H9 (cell line): ENCODE measurements at regions not wholly inside any gene's neighbourhood (a gene's known extent, or its start where the extent isn't known, plus 50 kb on each side); places are given as distances from the start of the nearest gene placed in this dataset.

ENCODE experiments used
- DNase-seq: peaks from one replicate; pipeline ENCODE4 v3.0.0-alpha.2; 2017
- H2AFZ ChIP-seq: one replicate; pipeline ENCODE4 v1.6.1; 2013; ENCODE audit warnings: mild to moderate bottlenecking, low read length, control low read depth, moderate library complexity
- H2AK5ac ChIP-seq: 2 replicates; pipeline ENCODE4 v1.6.1; 2013; ENCODE audit warnings: low read length, control low read depth, mixed read lengths; ENCODE audit not compliant: insufficient read length
- H2BK120ac ChIP-seq: one replicate; pipeline ENCODE4 v1.6.1; 2013; ENCODE audit warnings: low read depth, mild to moderate bottlenecking, low read length, control low read depth, inconsistent platforms; ENCODE audit not compliant: poor library complexity, severe bottlenecking
- H2BK12ac ChIP-seq: 2 replicates; pipeline ENCODE4 v1.6.1; 2013; ENCODE audit warnings: low read length, control low read depth, mixed read lengths, low read depth; ENCODE audit not compliant: insufficient read length
- H2BK15ac ChIP-seq: 2 replicates; pipeline ENCODE4 v1.6.1; 2013; ENCODE audit warnings: low read depth, low read length, control low read depth
- H2BK20ac ChIP-seq: one replicate; pipeline ENCODE4 v1.6.1; 2013; ENCODE audit warnings: low read depth, mild to moderate bottlenecking, low read length, control low read depth, inconsistent platforms; ENCODE audit not compliant: poor library complexity, severe bottlenecking
- H2BK5ac ChIP-seq: 2 replicates; pipeline ENCODE4 v1.6.1; 2013; ENCODE audit warnings: low read length, control low read depth, mixed read lengths; ENCODE audit not compliant: insufficient read length
- H3K14ac ChIP-seq: 2 replicates; pipeline ENCODE4 v1.6.1; 2013; ENCODE audit warnings: low read length, control low read depth; ENCODE audit not compliant: insufficient read depth
- H3K18ac ChIP-seq: 2 replicates; pipeline ENCODE4 v1.6.1; 2013; ENCODE audit warnings: low read depth, mild to moderate bottlenecking, mixed read lengths, low read length, control low read depth; ENCODE audit not compliant: insufficient read length
- H3K23ac ChIP-seq: 2 replicates; pipeline ENCODE4 v1.6.1; 2013; ENCODE audit warnings: low read length, control low read depth, mixed read lengths, low read depth; ENCODE audit not compliant: insufficient read length
- H3K23me2 ChIP-seq: 2 replicates; pipeline ENCODE4 v1.6.1; 2013; ENCODE audit warnings: low read depth, mild to moderate bottlenecking, mixed read lengths, low read length, control low read depth; ENCODE audit not compliant: insufficient read length, poor library complexity, severe bottlenecking
- H3K27ac ChIP-seq: 2 replicates; pipeline ENCODE4 v1.5.1; 2013; ENCODE audit warnings: low read length, control low read depth, mixed read lengths, low read depth; ENCODE audit not compliant: insufficient read length
- H3K27me3 ChIP-seq: 2 replicates; pipeline ENCODE4 v1.6.1; 2013; ENCODE audit warnings: low read length, control low read depth, inconsistent platforms; ENCODE audit not compliant: insufficient read depth
- H3K4ac ChIP-seq: 2 replicates; pipeline ENCODE4 v1.6.1; 2013; ENCODE audit warnings: low read depth, mild to moderate bottlenecking, control low read depth, inconsistent platforms, low read length, moderate library complexity
- H3K4me1 ChIP-seq: 2 replicates; pipeline ENCODE4 v1.6.1; 2013; ENCODE audit warnings: low read length, control low read depth, inconsistent platforms; ENCODE audit not compliant: insufficient read depth
- H3K4me2 ChIP-seq: 2 replicates; pipeline ENCODE4 v1.6.1; 2013; ENCODE audit warnings: low read length, control low read depth, mixed read lengths; ENCODE audit not compliant: insufficient read length, insufficient read depth
- H3K56ac ChIP-seq: 2 replicates; pipeline ENCODE4 v1.6.1; 2013; ENCODE audit warnings: low read depth, mild to moderate bottlenecking, mixed read lengths, low read length, control low read depth; ENCODE audit not compliant: insufficient read length
- H3K79me1 ChIP-seq: 2 replicates; pipeline ENCODE4 v1.6.1; 2013; ENCODE audit warnings: low read depth, mild to moderate bottlenecking, moderate library complexity, low read length, control low read depth, inconsistent platforms; ENCODE audit not compliant: insufficient read depth, poor library complexity, severe bottlenecking
- H3K79me2 ChIP-seq: 2 replicates; pipeline ENCODE4 v1.6.1; 2013; ENCODE audit warnings: low read length, control low read depth, inconsistent platforms; ENCODE audit not compliant: insufficient read depth
- H3K9ac ChIP-seq: 2 replicates; pipeline ENCODE4 v1.6.1; 2013; ENCODE audit warnings: low read length, control low read depth, mixed read lengths; ENCODE audit not compliant: insufficient read length; ENCODE audit errors: extremely low read depth
- H3K9me3 ChIP-seq: one replicate; pipeline ENCODE4 v1.6.1; 2013; ENCODE audit warnings: low read depth, low read length, inconsistent platforms; ENCODE audit not compliant: control insufficient read depth
- H3T11ph ChIP-seq: one replicate; pipeline ENCODE4 v1.6.1; 2013; ENCODE audit warnings: mild to moderate bottlenecking, low read length, control low read depth, inconsistent platforms
- H4K20me1 ChIP-seq: one replicate; pipeline ENCODE4 v1.6.1; 2013; ENCODE audit not compliant: control insufficient read depth, insufficient read length, insufficient read depth
- H4K5ac ChIP-seq: 2 replicates; pipeline ENCODE4 v1.6.1; 2013; ENCODE audit warnings: low read depth, mild to moderate bottlenecking, mixed read lengths, low read length, control low read depth; ENCODE audit not compliant: insufficient read length
- H4K8ac ChIP-seq: replicated peaks from 2 replicates; pipeline ENCODE4 v1.6.1; 2013; ENCODE audit warnings: low read length, control low read depth, mixed read lengths, low read depth; ENCODE audit not compliant: insufficient read length
- H4K91ac ChIP-seq: 2 replicates; pipeline ENCODE4 v1.6.1; 2013; ENCODE audit warnings: low read depth, mild to moderate bottlenecking, moderate library complexity, mixed read lengths, low read length, control low read depth; ENCODE audit not compliant: insufficient read length
- H3K27ac Mint-ChIP-seq, 3 experiments: 2 replicates in 2 of 3; 3 replicates in 1 of 3; pipeline ENCODE4 v1.8.0; 2020 to 2021; ENCODE audit warnings: mixed read lengths in 3 of 3, mild to moderate bottlenecking in 1 of 3, moderate library complexity in 1 of 3
- H3K27me3 Mint-ChIP-seq: 2 replicates; pipeline ENCODE4 v1.8.0; 2021; ENCODE audit warnings: low read depth, mild to moderate bottlenecking, moderate library complexity, mixed read lengths
- H3K36me3 Mint-ChIP-seq, 3 experiments: 2 replicates in 2 of 3; 3 replicates in 1 of 3; pipeline ENCODE4 v1.8.0; 2020 to 2021; ENCODE audit warnings: low read depth in 3 of 3, mixed read lengths in 3 of 3; ENCODE audit not compliant: insufficient read depth in 1 of 3
- H3K4me1 Mint-ChIP-seq, 2 experiments: 2 replicates each; pipeline ENCODE4 v1.8.0; 2020; ENCODE audit warnings: mixed read lengths in 2 of 2
- H3K4me3 Mint-ChIP-seq, 2 experiments: 2 replicates in 1 of 2; 3 replicates in 1 of 2; pipeline ENCODE4 v1.8.0; 2020 to 2021; ENCODE audit warnings: mild to moderate bottlenecking in 2 of 2, mixed read lengths in 2 of 2, moderate library complexity in 1 of 2
- H3K9me3 Mint-ChIP-seq, 2 experiments: 2 replicates in 1 of 2; 3 replicates in 1 of 2; pipeline ENCODE4 v1.8.0; 2020; ENCODE audit warnings: mild to moderate bottlenecking in 2 of 2, mixed read lengths in 2 of 2, moderate library complexity in 1 of 2
- WGBS: extraction: QIAGEN DNeasy Blood & Tissue Kit; methylation state at CpG from one replicate; pipeline ENCODE4 v1.1.7; 2013; ENCODE audit warnings: missing lambda C conversion rate, low lambda C conversion rate, mixed read lengths; ENCODE audit not compliant: insufficient read length; ENCODE audit errors: extremely low coverage; 5-methylcytosine and 5-hydroxymethylcytosine counted together
- TF ChIP-seq, protein P1 (sequence below): fragments of 200-600 bp; sonication (generic); conservative IDR thresholded peaks from 3 replicates; pipeline ENCODE4 v1.8.0; 2021; ENCODE audit warnings: antibody characterized with exemption, mild to moderate bottlenecking

DNA sequence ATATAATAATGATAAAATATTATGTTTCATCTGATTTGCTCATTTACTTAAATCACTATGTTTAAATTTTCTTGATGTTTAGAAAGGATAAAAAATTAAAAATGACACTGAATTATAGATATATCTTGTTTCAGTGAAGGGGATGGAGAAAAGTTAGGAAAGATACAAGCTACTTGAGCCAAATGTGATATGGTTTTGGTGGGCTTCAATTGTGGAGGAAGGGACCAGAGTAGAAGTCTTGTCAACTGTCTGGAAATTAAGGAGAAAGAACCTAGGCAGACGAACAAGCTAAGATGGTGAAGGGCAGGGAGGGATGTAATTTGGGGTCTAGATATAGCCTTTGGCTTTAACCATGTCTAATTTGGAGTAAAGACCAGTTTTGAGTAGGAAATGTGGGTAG is 186.4 kb upstream of the MMS22L start:
- no peak for DNase-seq
- Histone ChIP-seq H4K5ac (no peak overlapping the region), H3K79me1 (no peaks in the 10 kb centered on the region), H3K9me3 (no peaks in the 10 kb centered on the region), H3K27me3 (no peaks in the 10 kb centered on the region), H3T11ph (no peak overlapping the region), H3K4me1 (no peaks in the 10 kb centered on the region; the same call in 1 of the 2 replicates), H4K20me1 (no peaks in the 10 kb centered on the region), H2BK12ac (no peak overlapping the region), H2BK15ac (no peak overlapping the region), H3K79me2 (no peaks in the 10 kb centered on the region), H2AK5ac (no peak overlapping the region), H3K56ac (no peak overlapping the region), H4K8ac (no peak overlapping the region), H3K23me2 (no peaks in the 10 kb centered on the region), H3K18ac (no peak overlapping the region), H3K9ac (no peak overlapping the region), H2BK120ac (no peak overlapping the region), H3K4me2 (no peak overlapping the region), H3K27ac (no peak overlapping the region), H3K23ac (no peak overlapping the region), H3K4ac (no peak overlapping the region), H2BK5ac (no peak overlapping the region), H2AFZ (no peak overlapping the region), H4K91ac (no peak overlapping the region), H2BK20ac (no peak overlapping the region), H3K14ac (no peak overlapping the region)
- Mint-ChIP-seq H3K9me3 (no peaks in the 10 kb centered on the region), H3K27ac (no peak overlapping the region), H3K27me3 (peaks cover 2% of the 10 kb centered on the region; the same call in 1 of the 2 replicates), H3K4me3 (no peak overlapping the region), H3K4me1 (peaks cover 7 to 11% of the 10 kb centered on the region in 2 experiments), H3K36me3 (no peaks in the 10 kb centered on the region)
- TF ChIP-seq, protein P1, sequence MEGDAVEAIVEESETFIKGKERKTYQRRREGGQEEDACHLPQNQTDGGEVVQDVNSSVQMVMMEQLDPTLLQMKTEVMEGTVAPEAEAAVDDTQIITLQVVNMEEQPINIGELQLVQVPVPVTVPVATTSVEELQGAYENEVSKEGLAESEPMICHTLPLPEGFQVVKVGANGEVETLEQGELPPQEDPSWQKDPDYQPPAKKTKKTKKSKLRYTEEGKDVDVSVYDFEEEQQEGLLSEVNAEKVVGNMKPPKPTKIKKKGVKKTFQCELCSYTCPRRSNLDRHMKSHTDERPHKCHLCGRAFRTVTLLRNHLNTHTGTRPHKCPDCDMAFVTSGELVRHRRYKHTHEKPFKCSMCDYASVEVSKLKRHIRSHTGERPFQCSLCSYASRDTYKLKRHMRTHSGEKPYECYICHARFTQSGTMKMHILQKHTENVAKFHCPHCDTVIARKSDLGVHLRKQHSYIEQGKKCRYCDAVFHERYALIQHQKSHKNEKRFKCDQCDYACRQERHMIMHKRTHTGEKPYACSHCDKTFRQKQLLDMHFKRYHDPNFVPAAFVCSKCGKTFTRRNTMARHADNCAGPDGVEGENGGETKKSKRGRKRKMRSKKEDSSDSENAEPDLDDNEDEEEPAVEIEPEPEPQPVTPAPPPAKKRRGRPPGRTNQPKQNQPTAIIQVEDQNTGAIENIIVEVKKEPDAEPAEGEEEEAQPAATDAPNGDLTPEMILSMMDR = no peak
- no CpG with 5 or more reads among the region's 1 CpG for WGBS
